A673 (cell line): ENCODE measurements at regions not wholly inside any gene's neighbourhood (a gene's known extent, or its start where the extent isn't known, plus 50 kb on each side); places are given as distances from the start of the nearest gene placed in this dataset.

ENCODE experiments used
- BruUV-seq: library from RNA; stranded (reverse); fragments of 400-500 nt; replicated peaks from 2 replicates; lab custom pipeline; 2021; lab: Mats Ljungman, UMichigan
- CTCF ChIA-PET: fragments of 300-600 bp; sonication (Branson Sonifier 250); formaldehyde crosslinking; loops from one replicate; lab custom pipeline; 2022; ENCODE audit warnings: antibody characterized with exemption; lab: Charles Lee
- POLR2A ChIA-PET: fragments of 300-600 bp; sonication (Branson Sonifier 250); formaldehyde crosslinking; loops from one replicate; lab custom pipeline; 2022; ENCODE audit warnings: antibody characterized with exemption; ENCODE audit not compliant: low non-redundant PET; lab: Charles Lee
- DNase-seq: peaks from one replicate; pipeline ENCODE4 v3.0.0-alpha.2; 2015; ENCODE audit warnings: low spot score
- H3K27ac ChIP-seq: fragments of 200-600 bp; sonication (generic); 2 replicates; pipeline ENCODE4 v1.5.1; 2016; ENCODE audit warnings: mixed run types, low read depth, mild to moderate bottlenecking, mixed read lengths, antibody characterized with exemption, low read length; ENCODE audit not compliant: poor library complexity, severe bottlenecking
- H3K27me3 ChIP-seq: fragments of 200-600 bp; sonication (generic); replicated peaks from 2 replicates; pipeline ENCODE4 v1.6.1; 2017; ENCODE audit warnings: mixed run types, low read depth, mild to moderate bottlenecking, mixed read lengths, antibody characterized with exemption, low read length; ENCODE audit not compliant: insufficient read depth, poor library complexity
- H3K36me3 ChIP-seq: fragments of 200-600 bp; sonication (generic); 2 replicates; pipeline ENCODE4 v1.6.1; 2016; ENCODE audit warnings: mixed run types, mild to moderate bottlenecking, mixed read lengths, antibody characterized with exemption, low read length; ENCODE audit not compliant: insufficient read depth, poor library complexity, severe bottlenecking
- H3K4me1 ChIP-seq: fragments of 200-600 bp; sonication (generic); 2 replicates; pipeline ENCODE4 v1.6.1; 2017; ENCODE audit warnings: mixed run types, mild to moderate bottlenecking, mixed read lengths, antibody characterized with exemption, low read length; ENCODE audit not compliant: insufficient read depth, poor library complexity, severe bottlenecking
- H3K4me3 ChIP-seq: fragments of 200-600 bp; sonication (generic); 2 replicates; pipeline ENCODE4 v1.5.1; 2016; ENCODE audit warnings: low read depth, mixed run types, mild to moderate bottlenecking, mixed read lengths, low read length; ENCODE audit not compliant: poor library complexity, severe bottlenecking
- H3K9me3 ChIP-seq: fragments of 200-600 bp; sonication (generic); 2 replicates; pipeline ENCODE4 v1.6.1; 2016; ENCODE audit warnings: mixed run types, low read depth, mild to moderate bottlenecking, mixed read lengths, antibody characterized with exemption, low read length; ENCODE audit not compliant: poor library complexity, severe bottlenecking
- EZH2 ChIP-seq: fragments of 200-600 bp; sonication (generic); IDR thresholded peaks from 2 replicates; pipeline ENCODE4 v1.6.1; 2017; ENCODE audit warnings: borderline replicate concordance, low read depth, mild to moderate bottlenecking, mixed read lengths, antibody characterized with exemption, low read length; ENCODE audit not compliant: poor library complexity, severe bottlenecking
- intact Hi-C: fragments of 100-400 bp; cut with micrococcal nuclease; formaldehyde crosslinking; loops from one replicate; pipeline ENCODE4 v1.10.0; 2022; ENCODE audit not compliant: unreplicated experiment
- TF ChIP-seq, protein P1 (sequence below): fragments of 300-800, 200-600 bp; sonication (generic); conservative IDR thresholded peaks from 2 replicates; pipeline ENCODE4 v1.5.1; 2017; ENCODE audit warnings: low read depth, mild to moderate bottlenecking, antibody characterized with exemption, low read length, moderate library complexity, mixed read lengths

DNA sequence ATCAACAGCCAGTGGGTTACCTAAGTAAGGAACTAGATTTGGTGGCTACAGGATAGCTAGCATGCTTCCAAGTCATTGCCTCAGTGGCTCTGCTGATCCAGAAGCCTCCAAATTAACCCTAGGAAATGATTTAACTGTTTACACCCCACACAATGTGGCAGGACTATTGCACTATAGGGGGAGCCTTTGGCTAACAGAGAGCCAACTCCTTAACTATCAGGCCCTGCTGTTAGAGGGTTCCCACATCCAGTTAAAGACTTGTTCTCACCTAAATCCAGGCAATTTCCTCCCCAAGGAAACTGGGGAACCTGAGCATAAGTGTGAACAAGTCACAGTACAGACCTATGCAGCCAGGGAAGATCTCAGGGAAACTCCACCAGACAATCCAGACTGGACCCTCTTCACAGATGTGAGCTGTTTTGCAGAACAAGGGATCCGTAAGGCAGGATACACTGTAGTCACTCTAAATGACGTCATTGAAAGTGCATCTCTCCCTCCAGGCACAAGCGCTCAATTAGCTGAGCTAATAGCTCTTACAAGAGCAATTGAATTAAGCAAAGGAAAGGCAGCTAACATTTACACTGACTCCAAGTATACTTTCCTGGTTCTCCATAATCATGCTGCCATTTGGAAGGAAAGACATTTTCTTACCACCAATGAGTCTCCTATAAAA lies 185.3 kb upstream of the SPOCK3 start:
- ChIA-PET CTCF (no interaction called here), POLR2A (no interaction called here)
- BruUV-seq = no TSS peak
- intact Hi-C loops = no loop called here
- Histone ChIP-seq H3K27me3 (no peaks in the 10 kb centered on the region), H3K27ac (no peak overlapping the region), H3K4me3 (no peak overlapping the region), H3K9me3 (no peaks in the 10 kb centered on the region), H3K4me1 (no peaks in the 10 kb centered on the region), H3K36me3 (no peaks in the 10 kb centered on the region)
- DNase-seq = no peak
- TF ChIP-seq, protein P1, sequence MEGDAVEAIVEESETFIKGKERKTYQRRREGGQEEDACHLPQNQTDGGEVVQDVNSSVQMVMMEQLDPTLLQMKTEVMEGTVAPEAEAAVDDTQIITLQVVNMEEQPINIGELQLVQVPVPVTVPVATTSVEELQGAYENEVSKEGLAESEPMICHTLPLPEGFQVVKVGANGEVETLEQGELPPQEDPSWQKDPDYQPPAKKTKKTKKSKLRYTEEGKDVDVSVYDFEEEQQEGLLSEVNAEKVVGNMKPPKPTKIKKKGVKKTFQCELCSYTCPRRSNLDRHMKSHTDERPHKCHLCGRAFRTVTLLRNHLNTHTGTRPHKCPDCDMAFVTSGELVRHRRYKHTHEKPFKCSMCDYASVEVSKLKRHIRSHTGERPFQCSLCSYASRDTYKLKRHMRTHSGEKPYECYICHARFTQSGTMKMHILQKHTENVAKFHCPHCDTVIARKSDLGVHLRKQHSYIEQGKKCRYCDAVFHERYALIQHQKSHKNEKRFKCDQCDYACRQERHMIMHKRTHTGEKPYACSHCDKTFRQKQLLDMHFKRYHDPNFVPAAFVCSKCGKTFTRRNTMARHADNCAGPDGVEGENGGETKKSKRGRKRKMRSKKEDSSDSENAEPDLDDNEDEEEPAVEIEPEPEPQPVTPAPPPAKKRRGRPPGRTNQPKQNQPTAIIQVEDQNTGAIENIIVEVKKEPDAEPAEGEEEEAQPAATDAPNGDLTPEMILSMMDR = no peak
- no peak for TF ChIP-seq EZH2

DNA sequence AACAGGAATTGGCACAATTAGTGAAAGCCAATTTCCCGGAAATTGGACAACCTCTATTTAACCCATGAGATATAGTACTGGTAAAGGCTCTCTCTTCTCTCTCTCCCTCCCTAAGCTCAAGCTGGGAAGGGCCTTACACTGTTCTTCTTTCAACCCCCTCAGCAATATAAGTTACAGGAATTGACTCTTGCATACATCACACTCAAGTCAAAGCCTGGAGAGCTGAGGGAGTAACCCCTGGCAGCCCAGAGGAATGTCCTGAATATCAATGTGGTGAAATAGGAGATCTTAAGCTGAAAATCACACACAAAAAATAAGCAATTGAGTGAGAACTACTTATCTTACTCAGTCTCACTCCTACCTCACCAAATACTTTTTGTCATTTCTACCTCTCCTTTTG lies 186.9 kb upstream of the SPOCK3 start:
- Histone ChIP-seq H3K9me3 (no peaks in the 10 kb centered on the region), H3K36me3 (no peaks in the 10 kb centered on the region), H3K4me3 (no peak overlapping the region), H3K27me3 (no peaks in the 10 kb centered on the region), H3K27ac (no peak overlapping the region), H3K4me1 (no peaks in the 10 kb centered on the region)
- POLR2A ChIA-PET = no interaction called here
- no peak for DNase-seq
- TF ChIP-seq, protein P1 = no peak
- no peak for TF ChIP-seq EZH2
- no TSS peak for BruUV-seq
- intact Hi-C loops = no loop called here
- CTCF ChIA-PET = no interaction called here

DNA sequence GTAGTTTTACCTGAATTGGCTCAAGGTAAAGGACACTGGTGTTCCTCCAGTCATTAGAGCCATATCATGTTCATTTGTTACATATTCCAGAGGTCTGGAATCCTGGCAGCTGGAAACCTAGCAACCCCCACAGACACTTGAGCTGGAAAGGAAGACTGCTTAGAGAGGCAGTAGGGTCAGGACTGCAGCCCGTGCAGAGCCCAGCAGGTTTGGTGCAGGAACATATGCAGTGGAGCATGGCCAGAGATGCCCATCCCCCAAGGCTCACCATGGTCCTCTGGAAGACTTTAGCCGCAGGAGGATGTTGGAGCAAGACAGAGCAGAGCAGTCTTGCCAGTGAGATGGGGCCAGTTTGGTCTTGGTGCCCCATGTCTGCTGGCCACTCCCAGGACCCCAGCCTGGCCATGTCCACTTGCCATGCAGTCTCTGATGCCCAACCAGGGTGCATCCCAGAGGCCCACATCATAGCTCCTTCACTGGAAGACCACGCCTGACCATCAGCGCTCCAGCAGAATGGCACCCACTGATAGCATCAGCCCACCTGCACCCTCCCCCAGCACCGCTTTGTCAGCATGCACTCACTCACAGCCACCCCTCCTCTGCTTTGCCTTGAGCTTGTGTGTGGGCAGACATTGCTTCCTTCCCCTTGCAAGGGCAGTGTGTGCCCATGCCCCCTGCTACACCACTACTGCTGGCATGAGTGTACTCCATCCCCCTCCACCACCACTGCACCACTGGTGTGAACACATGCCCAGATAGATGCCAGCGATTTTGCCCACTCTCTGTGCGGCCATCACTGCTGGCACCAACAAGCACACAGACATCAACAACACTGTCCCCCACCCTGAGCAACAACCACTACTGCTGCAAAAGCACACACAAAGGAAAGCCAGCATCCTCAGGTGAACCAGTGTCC lies 190.3 kb upstream of the SPOCK3 start:
- Histone ChIP-seq H3K4me3 (no peak overlapping the region), H3K27ac (no peak overlapping the region), H3K27me3 (no peaks in the 10 kb centered on the region), H3K9me3 (no peaks in the 10 kb centered on the region), H3K36me3 (no peaks in the 10 kb centered on the region), H3K4me1 (no peaks in the 10 kb centered on the region)
- ChIA-PET POLR2A (no interaction called here), CTCF (no interaction called here)
- intact Hi-C loops = no loop called here
- no peak for DNase-seq
- BruUV-seq = no TSS peak
- TF ChIP-seq, protein P1 = no peak
- TF ChIP-seq EZH2 = no peak
